ENCODE measurements at regions not wholly inside any gene's neighbourhood (a gene's known extent, or its start where the extent isn't known, plus 50 kb on each side); places are given as distances from the start of the nearest gene placed in this dataset.

GRCh38 chr21:35775778-35776544, 284.4 kb downstream of the SETD4 start:
- H3K27me3 Mint-ChIP-seq (ENCODE audit: low read depth), result no peaks in the 10 kb centered on the region

GRCh38 chr21:35770101-35770945, 290.0 kb downstream of the SETD4 start:
- no peaks in the 10 kb centered on the region for H3K9me3 Mint-ChIP-seq (ENCODE audit: low read depth)
- no peaks in the 10 kb centered on the region for H3K36me3 Mint-ChIP-seq (ENCODE audit: low read depth)
- no peak overlapping the region for H3K27ac Mint-ChIP-seq (ENCODE audit: unreplicated experiment)
- H3K4me3 Mint-ChIP-seq (ENCODE audit: unreplicated experiment), result no peak overlapping the region
- H3K27me3 Mint-ChIP-seq (ENCODE audit: low read depth), result no peaks in the 10 kb centered on the region
- TF ChIP-seq CTCF (IDR thresholded peaks at IDR 0.05), result no peak
- DNase-seq (ENCODE audit: low spot score), result no peak
- peaks cover 30% of the 10 kb centered on the region for H3K4me1 Mint-ChIP-seq (ENCODE audit: low read depth)

More at GRCh38 chr21:35775778-35776544, 284.4 kb downstream of the SETD4 start:
- DNase-seq (ENCODE audit: low spot score), result no peak
- H3K36me3 Mint-ChIP-seq (ENCODE audit: low read depth), result no peaks in the 10 kb centered on the region
- no peak overlapping the region for H3K4me3 Mint-ChIP-seq (ENCODE audit: unreplicated experiment)
- H3K27ac Mint-ChIP-seq (ENCODE audit: unreplicated experiment), result no peak overlapping the region
- TF ChIP-seq CTCF (IDR thresholded peaks at IDR 0.05), result no peak
- H3K9me3 Mint-ChIP-seq (ENCODE audit: low read depth), result peaks cover 8% of the 10 kb centered on the region
- peaks cover 39% of the 10 kb centered on the region for H3K4me1 Mint-ChIP-seq (ENCODE audit: low read depth)

GRCh38 chr21:35768187-35768586, 292.1 kb downstream of the SETD4 start:
- H3K27me3 Mint-ChIP-seq (ENCODE audit: low read depth), result no peaks in the 10 kb centered on the region
- H3K27ac Mint-ChIP-seq (ENCODE audit: unreplicated experiment), result no peak overlapping the region
- peaks cover 29% of the 10 kb centered on the region for H3K4me1 Mint-ChIP-seq (ENCODE audit: low read depth)
- H3K4me3 Mint-ChIP-seq (ENCODE audit: unreplicated experiment), result no peak overlapping the region
- no peak for TF ChIP-seq CTCF (IDR thresholded peaks at IDR 0.05)
- H3K9me3 Mint-ChIP-seq (ENCODE audit: low read depth), result peaks cover 3% of the 10 kb centered on the region
- no peak for DNase-seq (ENCODE audit: low spot score)
- no peaks in the 10 kb centered on the region for H3K36me3 Mint-ChIP-seq (ENCODE audit: low read depth)

- TF ChIP-seq CTCF (IDR thresholded peaks at IDR 0.05), result no peak
- DNase-seq (ENCODE audit: low spot score), result no peak
- H3K27ac Mint-ChIP-seq (ENCODE audit: unreplicated experiment), result no peak overlapping the region
- no peak overlapping the region for H3K4me3 Mint-ChIP-seq (ENCODE audit: unreplicated experiment)
- H3K4me1 Mint-ChIP-seq (ENCODE audit: low read depth), result peaks cover 17% of the 10 kb centered on the region
- H3K27me3 Mint-ChIP-seq (ENCODE audit: low read depth), result peaks cover 2% of the 10 kb centered on the region
- H3K36me3 Mint-ChIP-seq (ENCODE audit: low read depth), result no peaks in the 10 kb centered on the region
- peaks cover 11% of the 10 kb centered on the region for H3K9me3 Mint-ChIP-seq (ENCODE audit: low read depth)
These were observed 295.7 kb downstream of the SETD4 start for GRCh38 chr21:35764586-35764985.

- no peak for DNase-seq (ENCODE audit: low spot score)
- H3K27me3 Mint-ChIP-seq (ENCODE audit: low read depth), result peaks cover 2% of the 10 kb centered on the region
- H3K9me3 Mint-ChIP-seq (ENCODE audit: low read depth), result peaks cover 11% of the 10 kb centered on the region
- peaks cover 17% of the 10 kb centered on the region for H3K4me1 Mint-ChIP-seq (ENCODE audit: low read depth)
- H3K4me3 Mint-ChIP-seq (ENCODE audit: unreplicated experiment), result no peak overlapping the region
- H3K36me3 Mint-ChIP-seq (ENCODE audit: low read depth), result no peaks in the 10 kb centered on the region
- TF ChIP-seq CTCF (IDR thresholded peaks at IDR 0.05), result no peak
- H3K27ac Mint-ChIP-seq (ENCODE audit: unreplicated experiment), result no peak overlapping the region
These were observed 296.2 kb downstream of the SETD4 start for GRCh38 chr21:35764077-35764476.
